Uterus (tissue), 3 donors: ENCODE measurements at regions not wholly inside any gene's neighbourhood (a gene's known extent, or its start where the extent isn't known, plus 50 kb on each side); places are given as distances from the start of the nearest gene placed in this dataset.

Experiments
- DNase-seq, 2 donors: peaks; one replicate each; pipeline ENCODE4 v3.0.0-alpha.2; 2019 to 2020
- H3K27ac ChIP-seq, 2 donors: fragments of 200-600 bp; sonication (generic); 1 replicate in 1 of 2; 2 replicates in 1 of 2; pipeline ENCODE4 v1.5.1; 2016 to 2018
- H3K27me3 ChIP-seq, 2 donors: fragments of 200-600 bp; sonication (generic); one replicate each; pipeline ENCODE4 v1.5.1; 2018 to 2019; ENCODE audit warnings: control low read depth in 1 of 2
- H3K36me3 ChIP-seq, 2 donors: fragments of 200-600 bp; sonication (generic); one replicate each; pipeline ENCODE4 v1.5.1; 2019; ENCODE audit warnings: control low read depth in 1 of 2
- H3K4me1 ChIP-seq, 2 donors: fragments of 200-600 bp; sonication (generic); one replicate each; pipeline ENCODE4 v1.5.1; 2018 to 2019; ENCODE audit warnings: control low read depth in 1 of 2
- H3K4me3 ChIP-seq, 2 donors: fragments of 200-600 bp; sonication (generic); 1 replicate in 1 of 2; 2 replicates in 1 of 2; pipeline ENCODE4 v1.5.1; 2018 to 2019; ENCODE audit warnings: mild to moderate bottlenecking in 1 of 2
- H3K9me3 ChIP-seq, 2 donors: fragments of 200-600 bp; sonication (generic); one replicate each; pipeline ENCODE4 v1.5.1; 2019; ENCODE audit warnings: control low read depth in 1 of 2
- POLR2A ChIP-seq, 2 donors: fragments of 450-650 bp; IDR thresholded peaks; one replicate each; pipeline ENCODE4 v1.6.1; 2016; ENCODE audit warnings: antibody characterized with exemption in 2 of 2, mild to moderate bottlenecking in 1 of 2, moderate library complexity in 1 of 2
- intact Hi-C: fragments of 100-400 bp; cut with DNase I; formaldehyde crosslinking; loops from one replicate; pipeline ENCODE4 v1.15.1; 2023; ENCODE audit warnings: low total_unique reads
- TF ChIP-seq, protein P1 (sequence below), 4 experiments: fragments of 200-600 bp in 2 of 4; fragments of 450-650 bp in 2 of 4; sonication (generic) in 2 of 4; IDR thresholded peaks; one replicate each; pipeline ENCODE4 v1.5.1; 2016 to 2019; ENCODE audit warnings: antibody characterized with exemption in 4 of 4, mild to moderate bottlenecking in 2 of 4, moderate library complexity in 1 of 4
- donor health status: DM: yes; HTN: yes; CAD: no.

DNA sequence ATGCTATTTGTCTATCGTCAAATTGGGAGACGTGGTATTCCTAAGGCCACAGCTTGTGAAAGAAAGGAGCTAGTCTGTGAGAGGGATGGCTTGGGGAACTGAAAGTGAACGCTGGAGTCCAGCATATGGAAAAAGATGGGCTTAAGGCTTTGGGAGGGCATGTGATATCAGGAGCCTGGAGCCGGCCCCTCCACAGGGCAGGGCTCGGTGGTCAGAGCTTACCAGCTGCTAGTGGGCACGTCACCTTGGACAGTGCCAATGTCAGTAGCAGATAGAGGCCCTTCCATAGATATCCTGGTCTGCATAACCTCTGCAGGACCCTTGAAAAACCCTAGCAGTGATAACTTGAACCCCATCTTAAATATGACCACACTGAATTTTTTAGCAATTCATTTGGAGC is 259.1 kb upstream of the RAB6C start:
- Histone ChIP-seq H3K36me3 (no peaks in the 10 kb centered on the region), H3K27ac (no peak overlapping the region), H3K4me1 (no peaks in the 10 kb centered on the region), H3K27me3 (no peaks in the 10 kb centered on the region), H3K4me3 (no peak overlapping the region), H3K9me3 (no peaks in the 10 kb centered on the region)
- no peak for TF ChIP-seq POLR2A (IDR thresholded peaks at IDR 0.05)
- TF ChIP-seq, protein P1, sequence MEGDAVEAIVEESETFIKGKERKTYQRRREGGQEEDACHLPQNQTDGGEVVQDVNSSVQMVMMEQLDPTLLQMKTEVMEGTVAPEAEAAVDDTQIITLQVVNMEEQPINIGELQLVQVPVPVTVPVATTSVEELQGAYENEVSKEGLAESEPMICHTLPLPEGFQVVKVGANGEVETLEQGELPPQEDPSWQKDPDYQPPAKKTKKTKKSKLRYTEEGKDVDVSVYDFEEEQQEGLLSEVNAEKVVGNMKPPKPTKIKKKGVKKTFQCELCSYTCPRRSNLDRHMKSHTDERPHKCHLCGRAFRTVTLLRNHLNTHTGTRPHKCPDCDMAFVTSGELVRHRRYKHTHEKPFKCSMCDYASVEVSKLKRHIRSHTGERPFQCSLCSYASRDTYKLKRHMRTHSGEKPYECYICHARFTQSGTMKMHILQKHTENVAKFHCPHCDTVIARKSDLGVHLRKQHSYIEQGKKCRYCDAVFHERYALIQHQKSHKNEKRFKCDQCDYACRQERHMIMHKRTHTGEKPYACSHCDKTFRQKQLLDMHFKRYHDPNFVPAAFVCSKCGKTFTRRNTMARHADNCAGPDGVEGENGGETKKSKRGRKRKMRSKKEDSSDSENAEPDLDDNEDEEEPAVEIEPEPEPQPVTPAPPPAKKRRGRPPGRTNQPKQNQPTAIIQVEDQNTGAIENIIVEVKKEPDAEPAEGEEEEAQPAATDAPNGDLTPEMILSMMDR (IDR thresholded peaks at IDR 0.05): no peak
- no peak for DNase-seq
- intact Hi-C loops: no loop called here

GRCh38 chr2:129720761-129721160 is 258.7 kb upstream of the RAB6C start:
- Histone ChIP-seq H3K4me1 (no peaks in the 10 kb centered on the region), H3K36me3 (no peaks in the 10 kb centered on the region), H3K9me3 (no peaks in the 10 kb centered on the region), H3K4me3 (no peak overlapping the region), H3K27ac (no peak overlapping the region), H3K27me3 (no peaks in the 10 kb centered on the region)
- intact Hi-C loops: no loop called here
- no peak for TF ChIP-seq POLR2A (IDR thresholded peaks at IDR 0.05)
- TF ChIP-seq, protein P1 (IDR thresholded peaks at IDR 0.05): no peak
- no peak for DNase-seq

DNA sequence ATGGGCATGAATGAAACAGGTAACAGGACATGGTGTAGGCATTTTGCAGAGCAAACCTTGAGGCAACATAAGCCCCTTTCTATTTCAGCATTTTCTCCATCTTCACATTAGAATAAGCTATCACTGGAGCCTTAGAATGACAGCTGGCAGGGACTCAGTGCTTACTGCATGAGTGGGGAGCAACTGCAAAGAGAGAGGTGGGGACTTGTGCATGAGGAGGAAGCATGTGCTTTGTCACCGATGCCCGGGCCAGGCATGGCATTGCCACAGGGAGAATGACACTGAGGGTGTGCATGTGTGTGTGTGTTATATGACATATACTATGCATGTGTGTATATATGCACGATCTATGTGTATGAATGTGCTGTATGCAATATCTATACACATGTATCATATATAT is 258.2 kb upstream of the RAB6C start:
- Histone ChIP-seq H3K27me3 (no peaks in the 10 kb centered on the region), H3K9me3 (no peaks in the 10 kb centered on the region), H3K36me3 (no peaks in the 10 kb centered on the region), H3K4me3 (no peak overlapping the region), H3K27ac (no peak overlapping the region), H3K4me1 (no peaks in the 10 kb centered on the region)
- intact Hi-C loops: no loop called here
- no peak for TF ChIP-seq POLR2A (IDR thresholded peaks at IDR 0.05)
- TF ChIP-seq, protein P1 (IDR thresholded peaks at IDR 0.05): no peak
- DNase-seq: no peak

DNA sequence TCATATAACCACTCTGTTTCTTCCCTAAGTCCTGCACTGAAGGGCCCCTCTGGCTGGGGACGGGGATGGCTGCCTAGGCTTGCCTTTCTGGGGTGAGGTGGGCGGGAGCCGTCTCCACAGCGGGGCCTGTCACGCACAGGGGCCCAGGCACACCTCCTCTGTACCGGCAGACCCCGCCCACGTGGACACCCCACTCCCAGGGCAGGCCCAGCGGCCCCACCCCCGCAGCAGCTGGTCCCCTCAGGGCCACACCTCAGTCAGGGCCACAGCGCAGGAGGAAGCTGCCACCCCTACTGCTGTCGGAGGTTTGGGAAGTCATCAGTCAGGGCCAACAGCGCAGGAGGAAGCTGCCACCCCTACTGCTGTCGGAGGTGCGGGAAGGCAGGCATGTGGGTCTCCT is 257.6 kb upstream of the RAB6C start:
- no peak overlapping the region for H3K4me3 ChIP-seq
- no peaks in the 10 kb centered on the region for H3K27me3 ChIP-seq
- no peak for TF ChIP-seq POLR2A (IDR thresholded peaks at IDR 0.05)
- TF ChIP-seq, protein P1 (IDR thresholded peaks at IDR 0.05): no peak
- no peaks in the 10 kb centered on the region for H3K4me1 ChIP-seq
- intact Hi-C loops: no loop called here
- H3K36me3 ChIP-seq: no peaks in the 10 kb centered on the region
- no peak for DNase-seq
- H3K9me3 ChIP-seq: no peaks in the 10 kb centered on the region
- H3K27ac ChIP-seq: no peak overlapping the region

- Histone ChIP-seq H3K36me3 (no peaks in the 10 kb centered on the region), H3K4me1 (no peaks in the 10 kb centered on the region), H3K27ac (no peak overlapping the region), H3K4me3 (no peak overlapping the region), H3K9me3 (no peaks in the 10 kb centered on the region), H3K27me3 (no peaks in the 10 kb centered on the region)
- DNase-seq: no peak
- intact Hi-C loops: no loop called here
- TF ChIP-seq, protein P1 (IDR thresholded peaks at IDR 0.05): no peak
- TF ChIP-seq POLR2A (IDR thresholded peaks at IDR 0.05): no peak
Measured at GRCh38 chr2:129722306-129723019, 257.0 kb upstream of the RAB6C start.
